Transverse colon (tissue), 4 donors: ENCODE measurements at regions not wholly inside any gene's neighbourhood (a gene's known extent, or its start where the extent isn't known, plus 50 kb on each side); places are given as distances from the start of the nearest gene placed in this dataset.

Experiments
- DNase-seq: peaks from one replicate; pipeline ENCODE4 v3.0.0-alpha.2; 2019
- H3K27ac ChIP-seq, 4 donors: fragments of 200-600 bp; sonication (generic); 2 replicates each; pipeline ENCODE4 v1.5.1; 2016 to 2018; ENCODE audit warnings: inconsistent platforms in 4 of 4
- H3K27me3 ChIP-seq: fragments of 200-600 bp; sonication (generic); 2 replicates; pipeline ENCODE4 v1.5.1; 2017; ENCODE audit warnings: inconsistent platforms
- H3K36me3 ChIP-seq, 4 donors: fragments of 200-600 bp; sonication (generic); 2 replicates each; pipeline ENCODE4 v1.5.1; 2017 to 2019; ENCODE audit warnings: inconsistent platforms in 4 of 4
- H3K4me1 ChIP-seq, 4 donors: fragments of 200-600 bp; sonication (generic); 2 replicates each; pipeline ENCODE4 v1.5.1; 2017 to 2020; ENCODE audit warnings: inconsistent platforms in 4 of 4
- H3K4me3 ChIP-seq, 4 donors: fragments of 200-600 bp; sonication (generic); 1 replicate in 1 of 4; 2 replicates in 3 of 4; pipeline versions ENCODE4 v1.5.1 to v1.6.1; 2017 to 2019; ENCODE audit warnings: inconsistent platforms in 4 of 4
- H3K9me3 ChIP-seq, 2 donors: fragments of 200-600 bp; sonication (generic); 2 replicates each; pipeline ENCODE4 v1.5.1; 2017 to 2019; ENCODE audit warnings: inconsistent platforms in 2 of 2
- EP300 ChIP-seq: sonication (generic); formaldehyde crosslinking; IDR thresholded peaks from one replicate; pipeline ENCODE4 v1.6.1; 2017; ENCODE audit warnings: antibody characterized with exemption, low read depth
- POLR2A ChIP-seq: fragments of 450-650 bp; IDR thresholded peaks from one replicate; pipeline ENCODE4 v1.6.1; 2016; ENCODE audit warnings: antibody characterized with exemption, mild to moderate bottlenecking, moderate library complexity
- POLR2AphosphoS5 ChIP-seq, 3 donors: sonication (generic); formaldehyde crosslinking; IDR thresholded peaks; one replicate each; pipeline ENCODE4 v1.6.1; 2016; ENCODE audit warnings: antibody characterized with exemption in 3 of 3
- WGBS, 2 donors: methylation state at CpG; one replicate each; pipeline ENCODE4 v1.1.5; 2018; ENCODE audit warnings: low coverage in 1 of 2; 5-methylcytosine and 5-hydroxymethylcytosine counted together
- in situ Hi-C, 4 donors: fragments of 200-750 bp; cut with MboI; loops; one replicate each; pipeline versions ENCODE4 v1.15.0 to v1.15.1; 2017; ENCODE audit warnings: low sequenced_read_pairs in 3 of 4, low pct_ligation_motif_present in 1 of 4, low pct_unique_long_range_greater_than_20kb in 1 of 4
- intact Hi-C: fragments of 100-400 bp; cut with DNase I; formaldehyde crosslinking; loops from one replicate; pipeline ENCODE4 v1.15.1; 2023; ENCODE audit warnings: low total_unique reads
- TF ChIP-seq, protein P1 (sequence below), 5 experiments: fragments of 200-600 bp in 3 of 5; fragments of 450-650 bp in 2 of 5; sonication (generic) in 3 of 5; IDR thresholded peaks; 1 replicate in 2 of 5; 2 replicates in 3 of 5; pipeline ENCODE4 v1.5.1; 2016 to 2017; ENCODE audit warnings: antibody characterized with exemption in 5 of 5, inconsistent platforms in 3 of 5, mild to moderate bottlenecking in 2 of 5, moderate library complexity in 1 of 5

DNA sequence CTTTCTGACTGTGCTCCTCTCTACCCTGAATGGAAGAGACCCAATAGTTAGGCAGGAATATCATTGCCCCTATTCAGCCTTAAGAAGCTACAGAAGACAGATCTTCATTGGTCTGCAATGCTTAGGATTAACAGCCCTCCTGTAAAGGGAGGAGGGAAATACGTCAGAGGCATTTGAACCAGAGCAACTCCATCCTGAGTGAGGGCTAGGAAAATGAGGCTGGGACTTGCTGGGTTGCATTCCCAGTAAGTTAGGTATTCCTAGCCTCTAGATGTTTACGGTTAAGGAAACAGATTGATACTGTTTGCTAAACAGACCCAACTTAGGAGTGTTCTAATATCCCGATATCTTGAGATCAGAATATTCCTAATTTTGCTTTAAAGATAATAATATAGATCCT lies 63.5 kb downstream of the PCDH18 start:
- H3K4me3 ChIP-seq = no peak overlapping the region
- no peak overlapping the region for H3K27ac ChIP-seq
- in situ Hi-C loops = no loop called here
- H3K36me3 ChIP-seq = no peaks in the 10 kb centered on the region
- no peak for DNase-seq
- no peaks in the 10 kb centered on the region for H3K9me3 ChIP-seq
- WGBS, 2 donors = 85 to 88% methylated on average over 2 to 3 of the region's 3 CpGs
- no peaks in the 10 kb centered on the region for H3K27me3 ChIP-seq
- H3K4me1 ChIP-seq = no peaks in the 10 kb centered on the region
- TF ChIP-seq EP300 (no peak), POLR2AphosphoS5 (IDR thresholded peaks at IDR 0.05) (no peak), POLR2A (no peak)
- TF ChIP-seq, protein P1, sequence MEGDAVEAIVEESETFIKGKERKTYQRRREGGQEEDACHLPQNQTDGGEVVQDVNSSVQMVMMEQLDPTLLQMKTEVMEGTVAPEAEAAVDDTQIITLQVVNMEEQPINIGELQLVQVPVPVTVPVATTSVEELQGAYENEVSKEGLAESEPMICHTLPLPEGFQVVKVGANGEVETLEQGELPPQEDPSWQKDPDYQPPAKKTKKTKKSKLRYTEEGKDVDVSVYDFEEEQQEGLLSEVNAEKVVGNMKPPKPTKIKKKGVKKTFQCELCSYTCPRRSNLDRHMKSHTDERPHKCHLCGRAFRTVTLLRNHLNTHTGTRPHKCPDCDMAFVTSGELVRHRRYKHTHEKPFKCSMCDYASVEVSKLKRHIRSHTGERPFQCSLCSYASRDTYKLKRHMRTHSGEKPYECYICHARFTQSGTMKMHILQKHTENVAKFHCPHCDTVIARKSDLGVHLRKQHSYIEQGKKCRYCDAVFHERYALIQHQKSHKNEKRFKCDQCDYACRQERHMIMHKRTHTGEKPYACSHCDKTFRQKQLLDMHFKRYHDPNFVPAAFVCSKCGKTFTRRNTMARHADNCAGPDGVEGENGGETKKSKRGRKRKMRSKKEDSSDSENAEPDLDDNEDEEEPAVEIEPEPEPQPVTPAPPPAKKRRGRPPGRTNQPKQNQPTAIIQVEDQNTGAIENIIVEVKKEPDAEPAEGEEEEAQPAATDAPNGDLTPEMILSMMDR (IDR thresholded peaks at IDR 0.05) = no peak
- intact Hi-C loops = no loop called here

DNA sequence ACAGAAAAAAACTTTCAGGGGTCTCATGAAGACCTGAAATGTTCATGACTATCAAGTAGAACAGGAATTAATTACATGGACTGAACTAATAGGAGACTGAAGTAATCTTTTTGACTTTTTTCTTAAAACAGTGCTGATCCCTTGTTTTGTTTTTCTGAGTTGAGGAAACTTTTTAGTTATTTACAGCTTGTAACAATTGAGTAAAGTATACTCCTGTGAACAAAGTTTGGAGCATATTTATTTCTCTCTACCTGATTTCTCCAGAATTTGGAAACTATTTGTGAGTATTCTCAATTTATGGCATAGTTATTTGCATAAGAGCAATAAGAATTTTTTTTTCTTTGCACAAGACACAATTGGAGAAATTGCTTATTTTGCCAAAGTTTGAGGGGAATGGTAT lies 64.8 kb downstream of the PCDH18 start:
- no peak overlapping the region for H3K4me3 ChIP-seq
- DNase-seq = no peak
- H3K36me3 ChIP-seq = no peaks in the 10 kb centered on the region
- intact Hi-C loops = no loop called here
- no peaks in the 10 kb centered on the region for H3K9me3 ChIP-seq
- in situ Hi-C loops = no loop called here
- H3K27me3 ChIP-seq = no peaks in the 10 kb centered on the region
- no peaks in the 10 kb centered on the region for H3K4me1 ChIP-seq
- TF ChIP-seq POLR2AphosphoS5 (IDR thresholded peaks at IDR 0.05) = no peak
- TF ChIP-seq POLR2A = no peak
- no peak for TF ChIP-seq EP300
- TF ChIP-seq, protein P1 (IDR thresholded peaks at IDR 0.05) = no peak
- no peak overlapping the region for H3K27ac ChIP-seq

DNA sequence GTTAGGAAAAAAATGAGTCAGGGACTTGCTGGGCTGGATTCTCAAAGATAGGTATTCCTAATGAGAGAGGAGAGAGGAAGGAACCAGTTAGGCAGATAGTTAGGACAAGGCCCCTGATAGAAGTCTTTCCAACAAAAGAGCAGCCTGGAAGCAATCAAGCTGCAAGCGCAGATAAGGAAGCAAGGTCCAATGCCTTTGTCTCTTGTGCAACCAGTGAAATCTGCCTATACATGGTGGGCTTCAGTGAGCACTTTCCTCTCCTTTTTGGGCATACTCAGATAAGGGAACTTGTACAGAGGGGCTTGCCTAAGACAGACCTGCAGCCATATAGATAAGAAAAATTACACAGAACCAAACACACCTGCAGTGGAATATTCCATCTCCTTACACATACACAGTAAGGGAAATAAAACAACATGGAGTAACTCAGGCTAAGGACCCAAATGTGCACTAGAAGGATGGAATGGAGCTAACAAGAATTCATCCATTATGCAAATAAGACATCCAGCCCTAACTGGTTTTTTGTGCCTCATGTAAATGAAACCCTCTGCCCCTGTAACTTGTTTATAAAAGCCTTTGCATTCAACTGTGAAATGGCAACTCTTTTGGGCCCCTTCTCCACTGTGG lies 68.8 kb downstream of the PCDH18 start:
- Histone ChIP-seq H3K36me3 (no peaks in the 10 kb centered on the region), H3K27ac (no peak overlapping the region), H3K27me3 (no peaks in the 10 kb centered on the region), H3K9me3 (no peaks in the 10 kb centered on the region), H3K4me1 (no peaks in the 10 kb centered on the region), H3K4me3 (no peak overlapping the region)
- intact Hi-C loops (no loop called here), in situ Hi-C loops (no loop called here)
- 83 to 95% methylated on average over 1 of the region's 1 CpG for WGBS, 2 donors
- DNase-seq = no peak
- no peak for TF ChIP-seq POLR2A

DNA sequence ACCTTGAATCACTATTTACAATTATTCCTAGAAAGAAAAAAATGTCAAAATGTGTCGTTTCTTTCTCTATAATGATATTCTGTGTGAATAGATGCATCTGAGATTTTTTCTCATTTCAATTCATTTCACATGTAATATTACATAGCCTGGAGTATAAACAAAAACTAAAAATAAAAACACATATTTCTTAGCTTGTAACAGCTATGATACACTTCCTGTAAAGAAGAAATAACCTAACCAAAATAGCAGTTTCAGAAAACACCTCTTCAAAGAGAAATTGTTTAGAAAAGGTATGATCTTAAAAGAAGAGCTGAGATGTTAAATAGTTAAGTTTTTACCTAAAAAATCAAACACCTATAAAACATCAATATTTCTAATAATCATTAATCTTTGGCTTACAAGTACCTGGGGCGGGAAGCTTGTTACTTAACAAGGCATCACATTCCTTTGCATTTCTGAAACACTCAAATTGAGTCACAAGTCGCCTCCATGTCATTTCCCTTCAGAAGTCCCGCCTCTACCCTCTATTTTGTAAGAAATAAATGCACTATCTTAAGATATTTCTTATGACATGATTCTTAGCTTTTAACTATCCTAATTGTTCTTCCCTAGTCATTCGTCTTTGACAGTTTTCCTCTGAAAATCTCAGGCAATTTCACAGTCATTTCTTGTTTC lies 76.5 kb downstream of the PCDH18 start:
- 63 to 72% methylated on average over 5 of the region's 5 CpGs for WGBS, 2 donors
- no peak overlapping the region for H3K27ac ChIP-seq
- intact Hi-C loops (no loop called here), in situ Hi-C loops (no loop called here)
- no peak overlapping the region for H3K4me3 ChIP-seq
- no peaks in the 10 kb centered on the region for H3K9me3 ChIP-seq
- no peaks in the 10 kb centered on the region for H3K36me3 ChIP-seq
- no peak for DNase-seq
- H3K27me3 ChIP-seq = no peaks in the 10 kb centered on the region
- TF ChIP-seq POLR2A = no peak
- TF ChIP-seq EP300 = no peak
- TF ChIP-seq, protein P1 (IDR thresholded peaks at IDR 0.05) = no peak
- TF ChIP-seq POLR2AphosphoS5 (IDR thresholded peaks at IDR 0.05) = no peak
- H3K4me1 ChIP-seq = no peaks in the 10 kb centered on the region

DNA sequence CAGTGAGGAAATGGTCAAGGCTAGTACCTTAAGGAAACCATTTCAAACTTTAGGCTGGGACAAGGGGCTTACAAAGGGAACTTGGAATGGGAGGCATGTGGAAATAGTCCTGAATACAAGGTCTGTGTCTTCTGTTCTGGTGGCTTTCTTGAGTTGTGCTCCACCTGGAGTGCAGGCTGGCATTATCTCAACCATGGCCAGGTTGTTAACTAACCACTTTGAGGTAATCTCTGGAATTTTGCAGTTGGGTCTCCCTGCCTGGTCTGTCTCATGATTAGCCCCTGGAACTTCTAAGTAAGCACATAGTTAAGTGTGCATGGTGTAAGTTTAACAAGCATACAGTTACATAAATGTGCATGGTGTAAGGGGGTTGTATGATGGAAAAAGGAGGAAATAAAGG lies 77.5 kb downstream of the PCDH18 start:
- no peak overlapping the region for H3K4me3 ChIP-seq
- H3K4me1 ChIP-seq = no peaks in the 10 kb centered on the region
- H3K9me3 ChIP-seq = no peaks in the 10 kb centered on the region
- no peak overlapping the region for H3K27ac ChIP-seq
- no peak for TF ChIP-seq POLR2A
- TF ChIP-seq POLR2AphosphoS5 (IDR thresholded peaks at IDR 0.05) = no peak
- TF ChIP-seq EP300 = no peak
- TF ChIP-seq, protein P1 (IDR thresholded peaks at IDR 0.05) = no peak
- DNase-seq = no peak
- H3K27me3 ChIP-seq = no peaks in the 10 kb centered on the region
- intact Hi-C loops (loop anchor here (5.0 kb wide), 1 partner anchor 422 kb away; no protein-coding TSS in a partner anchor), in situ Hi-C loops (no loop called here)
- no peaks in the 10 kb centered on the region for H3K36me3 ChIP-seq
